ENCODE measurements at regions not wholly inside any gene's neighbourhood (a gene's known extent, or its start where the extent isn't known, plus 50 kb on each side); places are given as distances from the start of the nearest gene placed in this dataset.

GRCh38 chr1:112318698-112319370, 77.2 kb upstream of the CTTNBP2NL start:
- H3K4me1 ChIP-seq (replicated peaks in 1 of 2) = peaks cover 34 to 35% of the 10 kb centered on the region in 2 donors
- H3K27ac ChIP-seq = no peak overlapping the region
- ATAC-seq (replicated peaks in 6 of 8) = no peak
- in situ Hi-C loops (cut with MboI; ENCODE audit: low pct_unique_long_range_greater_than_20kb in 2 of 9, low sequenced_read_pairs in 9 of 9, unreplicated experiment in 9 of 9) = no loop called here
- no peak overlapping the region for H3K4me3 ChIP-seq
- 27 to 100% (median 80%) methylated on average over 1 to 3 of the region's 3 CpGs for WGBS, 10 experiments

GRCh38 chr1:112319371-112320040, 76.5 kb upstream of the CTTNBP2NL start:
- ATAC-seq (replicated peaks in 6 of 8) = no peak
- H3K4me1 ChIP-seq (replicated peaks in 1 of 2) = peaks cover 34 to 35% of the 10 kb centered on the region in 2 donors
- no peak overlapping the region for H3K4me3 ChIP-seq
- H3K27ac ChIP-seq = no peak overlapping the region
- in situ Hi-C loops (cut with MboI; ENCODE audit: low pct_unique_long_range_greater_than_20kb in 2 of 9, low sequenced_read_pairs in 9 of 9, unreplicated experiment in 9 of 9) = no loop called here
- 23 to 92% (median 75%) methylated on average over 2 to 6 of the region's 6 CpGs for WGBS, 10 experiments

- in situ Hi-C loops (cut with MboI; ENCODE audit: low pct_unique_long_range_greater_than_20kb in 2 of 9, low sequenced_read_pairs in 9 of 9, unreplicated experiment in 9 of 9) = no loop called here
- 0 to 92% (median 61%) methylated on average over 1 to 2 of the region's 2 CpGs; no CpG with 5 or more reads in 1 of the 10 experiments for WGBS, 10 experiments
These were observed 76.0 kb upstream of the CTTNBP2NL start for GRCh38 chr1:112320058-112320457.

DNA sequence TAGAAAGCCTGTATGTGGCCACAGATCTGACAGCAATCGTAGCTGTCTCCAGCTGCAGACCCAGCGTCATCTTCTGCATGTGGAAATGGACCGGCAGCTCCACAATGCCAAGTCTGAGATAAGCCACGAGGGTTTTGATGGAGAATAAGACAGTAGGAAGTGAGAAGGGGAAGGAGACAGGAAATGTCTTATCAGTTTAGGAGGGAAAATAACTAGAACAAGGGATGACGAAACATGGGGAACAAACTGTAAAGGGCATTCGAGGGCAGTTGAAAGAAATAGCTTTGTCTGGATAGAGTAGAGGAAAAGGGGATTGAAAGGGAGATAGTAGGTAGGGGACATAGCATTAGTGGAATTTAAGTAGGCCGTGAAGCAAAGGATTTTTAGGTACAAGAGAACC, 74.0 kb upstream of the CTTNBP2NL start:
- in situ Hi-C loops (cut with MboI; ENCODE audit: low pct_unique_long_range_greater_than_20kb in 2 of 9, low sequenced_read_pairs in 9 of 9, unreplicated experiment in 9 of 9) = no loop called here
- Histone ChIP-seq H3K27ac (no peak overlapping the region), H3K4me3 (no peak overlapping the region), H3K4me1 (replicated peaks in 1 of 2) (peaks cover 20 to 21% of the 10 kb centered on the region in 2 donors)
- WGBS, 10 experiments = 38 to 100% (median 78%) methylated on average over 1 to 7 of the region's 7 CpGs
- no peak for ATAC-seq (replicated peaks in 6 of 8)

More at GRCh38 chr1:112320058-112320457, 76.0 kb upstream of the CTTNBP2NL start:
- Histone ChIP-seq H3K4me1 (replicated peaks in 1 of 2) (peaks cover 34 to 35% of the 10 kb centered on the region in 2 donors), H3K4me3 (no peak overlapping the region), H3K27ac (no peak overlapping the region)
- peak in 1 of 8 experiments; percentile 55 for ATAC-seq (replicated peaks in 6 of 8)

DNA sequence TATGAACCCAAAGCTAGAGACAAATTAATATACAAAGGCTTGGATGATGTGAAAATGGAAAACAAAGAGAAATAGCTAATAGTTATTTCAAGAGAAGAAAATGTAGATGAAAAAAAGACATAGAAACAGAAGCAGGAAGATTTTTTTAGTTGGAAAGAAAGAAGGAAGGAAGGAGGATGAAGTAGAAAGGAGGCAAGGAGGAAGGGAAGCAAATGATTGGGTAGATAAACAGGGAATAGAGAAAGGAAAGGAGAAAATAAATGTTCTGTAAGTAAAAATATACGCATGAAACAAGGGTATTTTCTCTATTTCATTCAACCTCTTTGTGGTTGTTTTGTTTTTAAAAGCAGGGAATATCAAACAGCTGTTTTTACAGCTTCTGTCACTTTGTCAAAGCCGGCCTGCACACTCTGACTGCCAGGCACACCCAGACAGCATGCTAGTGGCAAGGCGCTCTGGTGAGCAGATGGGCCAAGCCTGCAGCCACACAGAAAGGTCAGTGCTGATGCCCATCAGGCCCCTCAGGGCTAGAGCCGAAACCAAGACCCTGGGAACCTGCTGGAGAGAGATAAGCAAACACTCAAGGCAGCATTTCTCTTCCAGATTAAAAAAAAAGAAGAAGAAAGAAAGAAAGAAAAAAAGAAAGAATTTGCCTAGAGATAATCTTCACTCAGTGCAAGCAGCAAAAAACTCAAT, 72.9 kb upstream of the CTTNBP2NL start:
- Histone ChIP-seq H3K27ac (no peak overlapping the region), H3K4me1 (replicated peaks in 1 of 2) (peaks cover 11% of the 10 kb centered on the region in 2 donors), H3K4me3 (no peak overlapping the region)
- WGBS, 10 experiments = 7 to 90% (median 70%) methylated on average over 1 to 4 of the region's 4 CpGs
- ATAC-seq (replicated peaks in 6 of 8) = peak in 2 of 8 experiments; percentile 35 to 42
- in situ Hi-C loops (cut with MboI; ENCODE audit: low pct_unique_long_range_greater_than_20kb in 2 of 9, low sequenced_read_pairs in 9 of 9, unreplicated experiment in 9 of 9) = no loop called here

GRCh38 chr1:112325504-112325903, 70.5 kb upstream of the CTTNBP2NL start:
- Histone ChIP-seq H3K4me1 (replicated peaks in 1 of 2) (peaks cover 2 to 3% of the 10 kb centered on the region in 2 donors), H3K27ac (no peak overlapping the region), H3K4me3 (no peak overlapping the region)
- peak in 6 of 8 experiments; percentile 40 to 100 (median 99) for ATAC-seq (replicated peaks in 6 of 8)
- 0 to 29% (median 18%) methylated on average over 1 to 14 of the region's 15 CpGs; no CpG with 5 or more reads in 4 of the 10 experiments for WGBS, 10 experiments
- in situ Hi-C loops (cut with MboI; ENCODE audit: low pct_unique_long_range_greater_than_20kb in 2 of 9, low sequenced_read_pairs in 9 of 9, unreplicated experiment in 9 of 9) = loop anchor here in 1 of 9 experiments (25.0 kb wide), 1 partner anchor 538 kb away; no protein-coding TSS in a partner anchor

DNA sequence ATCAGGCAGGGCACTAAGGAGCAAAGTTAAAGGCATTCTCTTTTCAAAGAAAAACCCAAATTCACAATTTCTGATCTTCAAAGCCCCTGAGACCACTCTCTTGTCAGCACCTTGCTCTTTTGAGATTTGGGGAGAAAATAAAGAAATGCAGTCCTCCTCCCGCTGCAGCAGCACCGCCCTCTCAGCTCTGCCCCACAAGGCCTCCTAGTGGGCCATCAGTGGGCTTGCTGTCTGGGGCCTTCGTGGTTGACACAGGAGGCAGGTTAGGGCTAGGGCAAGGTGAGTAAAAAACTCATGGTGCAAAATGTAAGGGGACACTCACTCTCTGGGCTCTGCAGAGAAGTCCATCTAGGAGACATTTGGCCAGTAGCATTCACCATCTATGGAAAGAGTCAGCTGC, 67.4 kb upstream of the CTTNBP2NL start:
- WGBS, 10 experiments = 20 to 100% (median 82%) methylated on average over 1 to 3 of the region's 3 CpGs; no CpG with 5 or more reads in 2 of the 10 experiments
- H3K4me1 ChIP-seq (replicated peaks in 1 of 2) = peaks cover 2 to 3% of the 10 kb centered on the region in 2 donors
- H3K27ac ChIP-seq = no peak overlapping the region
- in situ Hi-C loops (cut with MboI; ENCODE audit: low pct_unique_long_range_greater_than_20kb in 2 of 9, low sequenced_read_pairs in 9 of 9, unreplicated experiment in 9 of 9) = loop anchor here in 1 of 9 experiments (25.0 kb wide), 1 partner anchor 541 kb away; no protein-coding TSS in a partner anchor
- no peak overlapping the region for H3K4me3 ChIP-seq
- no peak for ATAC-seq (replicated peaks in 6 of 8)

- Histone ChIP-seq H3K27ac (no peak overlapping the region), H3K4me3 (no peak overlapping the region), H3K4me1 (replicated peaks in 1 of 2) (no peaks in the 10 kb centered on the region)
- WGBS, 10 experiments = 11 to 100% (median 68%) methylated on average over 1 to 9 of the region's 9 CpGs
- ATAC-seq (replicated peaks in 6 of 8) = peak in 1 of 8 experiments; percentile 30
- in situ Hi-C loops (cut with MboI; ENCODE audit: low pct_unique_long_range_greater_than_20kb in 2 of 9, low sequenced_read_pairs in 9 of 9, unreplicated experiment in 9 of 9) = loop anchor here in 1 of 9 experiments (25.0 kb wide), 1 partner anchor 545 kb away; no protein-coding TSS in a partner anchor
These were observed 63.6 kb upstream of the CTTNBP2NL start for GRCh38 chr1:112332176-112333150.

DNA sequence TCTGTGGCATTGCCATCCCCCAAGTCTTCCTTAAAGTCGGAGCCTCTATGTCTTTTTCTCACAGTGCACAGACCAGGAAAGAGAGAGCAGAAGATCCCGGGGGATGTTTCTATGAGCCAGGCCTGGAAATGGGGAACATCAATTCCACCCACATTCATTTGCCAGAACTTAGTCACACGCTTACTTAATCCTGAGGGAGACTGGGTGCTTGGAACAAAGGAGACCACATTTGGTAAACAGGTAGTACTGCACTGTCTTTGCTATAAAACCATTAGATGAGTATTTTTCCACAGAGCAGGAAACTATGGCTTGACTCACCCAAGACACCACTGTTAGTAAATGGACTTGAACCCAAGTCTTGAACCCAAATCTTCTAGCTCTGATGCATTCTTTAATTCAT, 60.7 kb upstream of the CTTNBP2NL start:
- no peaks in the 10 kb centered on the region for H3K4me1 ChIP-seq (replicated peaks in 1 of 2)
- in situ Hi-C loops (cut with MboI; ENCODE audit: low pct_unique_long_range_greater_than_20kb in 2 of 9, low sequenced_read_pairs in 9 of 9, unreplicated experiment in 9 of 9) = loop anchor here in 1 of 9 experiments (25.0 kb wide), 1 partner anchor 548 kb away; no protein-coding TSS in a partner anchor
- H3K4me3 ChIP-seq = no peak overlapping the region
- 0 to 100% (median 81%) methylated on average over 1 to 3 of the region's 3 CpGs for whole genome bisulfite sequencing, 10 experiments
- no peak overlapping the region for H3K27ac ChIP-seq
- no peak for ATAC-seq (replicated peaks in 6 of 8)

DNA sequence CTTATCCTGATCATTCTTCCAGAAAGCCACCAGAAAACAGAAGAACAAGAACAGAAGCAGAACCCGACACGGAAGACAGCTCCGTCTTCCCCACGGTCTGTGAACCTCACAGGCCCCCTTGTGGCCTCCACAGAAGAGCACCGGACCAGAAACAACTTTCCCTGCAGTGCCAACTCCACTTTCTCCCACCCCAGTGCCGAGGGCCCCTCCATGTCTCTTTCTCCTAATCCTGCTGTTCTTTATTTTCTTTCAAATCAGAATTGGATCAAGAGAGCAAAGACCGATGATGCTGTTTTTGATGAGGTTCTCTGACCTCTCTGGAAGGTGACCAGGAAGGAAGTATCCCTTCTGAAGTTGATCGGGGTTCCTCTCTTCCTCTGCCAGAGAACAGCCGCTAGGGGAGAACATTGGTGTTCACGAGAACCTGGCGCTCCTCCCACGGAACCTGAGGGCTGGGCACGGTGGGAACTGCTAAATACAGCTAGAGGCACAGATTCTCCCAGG, 58.9 kb upstream of the CTTNBP2NL start:
- H3K4me1 ChIP-seq (replicated peaks in 1 of 2) = no peaks in the 10 kb centered on the region
- no peak overlapping the region for H3K4me3 ChIP-seq
- peak in 3 of 8 experiments; percentile 92 to 97 (median 94) for ATAC-seq (replicated peaks in 6 of 8)
- WGBS, 10 experiments = 0 to 85% (median 67%) methylated on average over 1 to 13 of the region's 13 CpGs; no CpG with 5 or more reads in 1 of the 10 experiments
- H3K27ac ChIP-seq = no peak overlapping the region
- in situ Hi-C loops (cut with MboI; ENCODE audit: low pct_unique_long_range_greater_than_20kb in 2 of 9, low sequenced_read_pairs in 9 of 9, unreplicated experiment in 9 of 9) = loop anchor here in 1 of 9 experiments (25.0 kb wide), 1 partner anchor 550 kb away; no protein-coding TSS in a partner anchor

- in situ Hi-C loops (cut with MboI; ENCODE audit: low pct_unique_long_range_greater_than_20kb in 2 of 9, low sequenced_read_pairs in 9 of 9, unreplicated experiment in 9 of 9) = loop anchor here in 1 of 9 experiments (25.0 kb wide), 1 partner anchor 555 kb away; no protein-coding TSS in a partner anchor
- Histone ChIP-seq H3K27ac (no peak overlapping the region), H3K4me3 (no peak overlapping the region), H3K4me1 (replicated peaks in 1 of 2) (peaks cover 4 to 6% of the 10 kb centered on the region in 2 donors)
- WGBS, 10 experiments = 40 to 100% (median 83%) methylated on average over 1 to 3 of the region's 4 CpGs; no CpG with 5 or more reads in 3 of the 10 experiments
- ATAC-seq (replicated peaks in 6 of 8) = no peak
These were observed 54.0 kb upstream of the CTTNBP2NL start for GRCh38 chr1:112341986-112342385.
